Activated CD4-positive, alpha-beta T cell treated with anti-CD3 and anti-CD28 coated beads for 36 hours (primary cell): ENCODE measurements at regions not wholly inside any gene's neighbourhood (a gene's known extent, or its start where the extent isn't known, plus 50 kb on each side); places are given as distances from the start of the nearest gene placed in this dataset.
"Not testable (repeated sequence)": the region's sequence is repeated elsewhere in the genome, so short reads cannot be mapped to it uniquely, and the experiment has no call there.

Source experiments
- ATAC-seq: fragments of 200-7000 bp; cut with Tn5 transposase; one replicate; pipeline ENCODE4 v1.10.0; 2021; ENCODE audit warnings: mild to moderate bottlenecking, moderate library complexity
- CTCF ChIA-PET: fragments of 350-600 bp; sonication (Branson Sonifier 250); formaldehyde crosslinking; loops from one replicate; lab custom pipeline; 2021; ENCODE audit warnings: antibody characterized with exemption; lab: Charles Lee
- POLR2A ChIA-PET: fragments of 350-600 bp; sonication (Branson Sonifier 250); formaldehyde crosslinking; loops from one replicate; lab custom pipeline; 2021; ENCODE audit warnings: antibody characterized with exemption, inconsistent platforms; lab: Charles Lee
- DNase-seq: peaks from one replicate; pipeline ENCODE4 v3.0.0-alpha.2; 2020
- H3K27ac Mint-ChIP-seq: one replicate; pipeline ENCODE4 v1.8.0; 2021; ENCODE audit warnings: mixed read lengths
- H3K27me3 Mint-ChIP-seq: one replicate; pipeline ENCODE4 v1.8.0; 2021; ENCODE audit warnings: mixed read lengths
- H3K36me3 Mint-ChIP-seq: one replicate; pipeline ENCODE4 v1.8.0; 2021; ENCODE audit warnings: low read depth, mixed read lengths
- H3K4me1 Mint-ChIP-seq: one replicate; pipeline ENCODE4 v1.8.0; 2021; ENCODE audit warnings: mixed read lengths
- H3K4me3 Mint-ChIP-seq: one replicate; pipeline ENCODE4 v1.8.0; 2021; ENCODE audit warnings: mild to moderate bottlenecking, moderate library complexity, mixed read lengths
- H3K9me3 Mint-ChIP-seq: one replicate; pipeline ENCODE4 v1.8.0; 2021; ENCODE audit warnings: low read depth, mixed read lengths
- intact Hi-C, 2 experiments: fragments of 100-400 bp; cut with DNase I in 1 of 2; cut with micrococcal nuclease in 1 of 2; formaldehyde crosslinking; loops; one replicate each; pipeline versions ENCODE4 v1.14.2 to v1.15.1; 2022 to 2024; cut with DNase I, micrococcal nuclease

- intact Hi-C loops, result no loop called here
- Mint-ChIP-seq H3K27me3 (no peaks in the 10 kb centered on the region), H3K36me3 (no peaks in the 10 kb centered on the region), H3K9me3 (no peaks in the 10 kb centered on the region), H3K4me3 (no peak overlapping the region), H3K4me1 (no peaks in the 10 kb centered on the region), H3K27ac (no peak overlapping the region)
- POLR2A ChIA-PET, result no interaction called here
- CTCF ChIA-PET, result no interaction called here
- no peak for ATAC-seq
- DNase-seq, result no peak
Observed at GRCh38 chr10:130968511-130968910, 343.0 kb downstream of the TCERG1L start.

- Mint-ChIP-seq H3K4me1 (no peaks in the 10 kb centered on the region), H3K27ac (no peak overlapping the region), H3K9me3 (no peaks in the 10 kb centered on the region), H3K36me3 (no peaks in the 10 kb centered on the region), H3K27me3 (no peaks in the 10 kb centered on the region), H3K4me3 (no peak overlapping the region)
- CTCF ChIA-PET, result no interaction called here
- no peak for ATAC-seq
- POLR2A ChIA-PET, result no interaction called here
- no peak for DNase-seq
- intact Hi-C loops, result no loop called here
Observed at GRCh38 chr10:130968964-130969363, 342.6 kb downstream of the TCERG1L start.

- Mint-ChIP-seq H3K4me3 (no peak overlapping the region), H3K36me3 (no peaks in the 10 kb centered on the region), H3K4me1 (no peaks in the 10 kb centered on the region), H3K27ac (no peak overlapping the region), H3K27me3 (no peaks in the 10 kb centered on the region), H3K9me3 (no peaks in the 10 kb centered on the region)
- POLR2A ChIA-PET, result no interaction called here
- intact Hi-C loops, result no loop called here
- CTCF ChIA-PET, result no interaction called here
- no peak for DNase-seq
- ATAC-seq, result no peak
Observed at GRCh38 chr10:130969700-130970099, 341.8 kb downstream of the TCERG1L start.

GRCh38 chr10:130970341-130971122 is 341.0 kb downstream of the TCERG1L start:
- POLR2A ChIA-PET, result no interaction called here
- no peak overlapping the region for H3K27ac Mint-ChIP-seq
- H3K27me3 Mint-ChIP-seq, result no peaks in the 10 kb centered on the region
- DNase-seq (no peak), ATAC-seq (no peak)
- intact Hi-C loops, result no loop called here
- H3K9me3 Mint-ChIP-seq, result no peaks in the 10 kb centered on the region
- H3K4me1 Mint-ChIP-seq, result no peaks in the 10 kb centered on the region
- H3K4me3 Mint-ChIP-seq, result no peak overlapping the region
- no peaks in the 10 kb centered on the region for H3K36me3 Mint-ChIP-seq
- CTCF ChIA-PET, result interaction anchor here (0.6 kb wide), 1 partner anchor 743 kb away, joined by 3 read pairs; no protein-coding TSS in a partner anchor

- POLR2A ChIA-PET, result no interaction called here
- no peaks in the 10 kb centered on the region for H3K9me3 Mint-ChIP-seq
- ATAC-seq (no peak), DNase-seq (no peak)
- H3K27ac Mint-ChIP-seq, result no peak overlapping the region
- no peaks in the 10 kb centered on the region for H3K4me1 Mint-ChIP-seq
- intact Hi-C loops, result no loop called here
- no peak overlapping the region for H3K4me3 Mint-ChIP-seq
- no peaks in the 10 kb centered on the region for H3K36me3 Mint-ChIP-seq
- no peaks in the 10 kb centered on the region for H3K27me3 Mint-ChIP-seq
- CTCF ChIA-PET, result interaction anchor here (0.6 kb wide), 2 partner anchors 117 to 743 kb away, joined by 3 to 4 read pairs; no protein-coding TSS in a partner anchor
Observed at GRCh38 chr10:130971123-130971435, 340.4 kb downstream of the TCERG1L start.

GRCh38 chr10:130973127-130973839 is 338.2 kb downstream of the TCERG1L start:
- DNase-seq, result no peak
- no peaks in the 10 kb centered on the region for H3K4me1 Mint-ChIP-seq
- intact Hi-C loops, result no loop called here
- ChIA-PET POLR2A (no interaction called here), CTCF (no interaction called here)
- no peaks in the 10 kb centered on the region for H3K9me3 Mint-ChIP-seq
- no peak overlapping the region for H3K4me3 Mint-ChIP-seq
- H3K27me3 Mint-ChIP-seq, result no peaks in the 10 kb centered on the region
- ATAC-seq, result no peak
- no peak overlapping the region for H3K27ac Mint-ChIP-seq
- no peaks in the 10 kb centered on the region for H3K36me3 Mint-ChIP-seq

- H3K4me3 Mint-ChIP-seq, result no peak overlapping the region
- no peak overlapping the region for H3K27ac Mint-ChIP-seq
- DNase-seq (no peak), ATAC-seq (no peak)
- no peaks in the 10 kb centered on the region for H3K9me3 Mint-ChIP-seq
- no peaks in the 10 kb centered on the region for H3K27me3 Mint-ChIP-seq
- no peaks in the 10 kb centered on the region for H3K36me3 Mint-ChIP-seq
- POLR2A ChIA-PET, result no interaction called here
- H3K4me1 Mint-ChIP-seq, result no peaks in the 10 kb centered on the region
- intact Hi-C loops, result no loop called here
- CTCF ChIA-PET, result no interaction called here
Observed at GRCh38 chr10:130974166-130974565, 337.4 kb downstream of the TCERG1L start.

- DNase-seq, H3K9me3 Mint-ChIP-seq, CTCF ChIA-PET, H3K36me3 Mint-ChIP-seq, ATAC-seq, POLR2A ChIA-PET, H3K27ac Mint-ChIP-seq, H3K4me1 Mint-ChIP-seq, intact Hi-C loops, H3K4me3 Mint-ChIP-seq, H3K27me3 Mint-ChIP-seq: not testable (repeated sequence)
Observed at GRCh38 chr10:130975351-130975750, 336.2 kb downstream of the TCERG1L start.

- ATAC-seq (no peak), DNase-seq (no peak)
- H3K27ac Mint-ChIP-seq, result no peak overlapping the region
- ChIA-PET CTCF (no interaction called here), POLR2A (no interaction called here)
- intact Hi-C loops, result no loop called here
- H3K36me3 Mint-ChIP-seq, result no peaks in the 10 kb centered on the region
- no peaks in the 10 kb centered on the region for H3K4me1 Mint-ChIP-seq
- no peak overlapping the region for H3K4me3 Mint-ChIP-seq
- H3K27me3 Mint-ChIP-seq, result no peaks in the 10 kb centered on the region
- H3K9me3 Mint-ChIP-seq, result peaks cover 13% of the 10 kb centered on the region
Observed at GRCh38 chr10:130982802-130983201, 328.7 kb downstream of the TCERG1L start.

GRCh38 chr10:130983749-130984148 is 327.8 kb downstream of the TCERG1L start:
- DNase-seq, result no peak
- no peak overlapping the region for H3K4me3 Mint-ChIP-seq
- no peaks in the 10 kb centered on the region for H3K4me1 Mint-ChIP-seq
- no peak for ATAC-seq
- H3K36me3 Mint-ChIP-seq, result no peaks in the 10 kb centered on the region
- ChIA-PET POLR2A (no interaction called here), CTCF (no interaction called here)
- H3K27ac Mint-ChIP-seq, result no peak overlapping the region
- H3K27me3 Mint-ChIP-seq, result no peaks in the 10 kb centered on the region
- intact Hi-C loops, result no loop called here
- peaks cover 13% of the 10 kb centered on the region for H3K9me3 Mint-ChIP-seq

- H3K27ac Mint-ChIP-seq, result no peak overlapping the region
- ChIA-PET POLR2A (no interaction called here), CTCF (no interaction called here)
- H3K27me3 Mint-ChIP-seq, result no peaks in the 10 kb centered on the region
- intact Hi-C loops, result no loop called here
- no peaks in the 10 kb centered on the region for H3K4me1 Mint-ChIP-seq
- no peak for ATAC-seq
- H3K4me3 Mint-ChIP-seq, result no peak overlapping the region
- peaks cover 13% of the 10 kb centered on the region for H3K9me3 Mint-ChIP-seq
- H3K36me3 Mint-ChIP-seq, result no peaks in the 10 kb centered on the region
- DNase-seq, result no peak
Observed at GRCh38 chr10:130984686-130985085, 326.8 kb downstream of the TCERG1L start.

- H3K9me3 Mint-ChIP-seq, result peaks cover 13% of the 10 kb centered on the region
- H3K27ac Mint-ChIP-seq, result no peak overlapping the region
- ChIA-PET CTCF (interaction anchor here (0.6 kb wide), 1 partner anchor 395 kb away, joined by 4 read pairs; no protein-coding TSS in a partner anchor), POLR2A (no interaction called here)
- intact Hi-C loops, result no loop called here
- no peaks in the 10 kb centered on the region for H3K36me3 Mint-ChIP-seq
- H3K4me3 Mint-ChIP-seq, result no peak overlapping the region
- no peaks in the 10 kb centered on the region for H3K4me1 Mint-ChIP-seq
- DNase-seq (no peak), ATAC-seq (no peak)
- H3K27me3 Mint-ChIP-seq, result no peaks in the 10 kb centered on the region
Observed at GRCh38 chr10:130985158-130985753, 326.3 kb downstream of the TCERG1L start.
